ENCODE measurements at regions not wholly inside any gene's neighbourhood (a gene's known extent, or its start where the extent isn't known, plus 50 kb on each side); places are given as distances from the start of the nearest gene placed in this dataset.

- TF ChIP-seq, protein P1, sequence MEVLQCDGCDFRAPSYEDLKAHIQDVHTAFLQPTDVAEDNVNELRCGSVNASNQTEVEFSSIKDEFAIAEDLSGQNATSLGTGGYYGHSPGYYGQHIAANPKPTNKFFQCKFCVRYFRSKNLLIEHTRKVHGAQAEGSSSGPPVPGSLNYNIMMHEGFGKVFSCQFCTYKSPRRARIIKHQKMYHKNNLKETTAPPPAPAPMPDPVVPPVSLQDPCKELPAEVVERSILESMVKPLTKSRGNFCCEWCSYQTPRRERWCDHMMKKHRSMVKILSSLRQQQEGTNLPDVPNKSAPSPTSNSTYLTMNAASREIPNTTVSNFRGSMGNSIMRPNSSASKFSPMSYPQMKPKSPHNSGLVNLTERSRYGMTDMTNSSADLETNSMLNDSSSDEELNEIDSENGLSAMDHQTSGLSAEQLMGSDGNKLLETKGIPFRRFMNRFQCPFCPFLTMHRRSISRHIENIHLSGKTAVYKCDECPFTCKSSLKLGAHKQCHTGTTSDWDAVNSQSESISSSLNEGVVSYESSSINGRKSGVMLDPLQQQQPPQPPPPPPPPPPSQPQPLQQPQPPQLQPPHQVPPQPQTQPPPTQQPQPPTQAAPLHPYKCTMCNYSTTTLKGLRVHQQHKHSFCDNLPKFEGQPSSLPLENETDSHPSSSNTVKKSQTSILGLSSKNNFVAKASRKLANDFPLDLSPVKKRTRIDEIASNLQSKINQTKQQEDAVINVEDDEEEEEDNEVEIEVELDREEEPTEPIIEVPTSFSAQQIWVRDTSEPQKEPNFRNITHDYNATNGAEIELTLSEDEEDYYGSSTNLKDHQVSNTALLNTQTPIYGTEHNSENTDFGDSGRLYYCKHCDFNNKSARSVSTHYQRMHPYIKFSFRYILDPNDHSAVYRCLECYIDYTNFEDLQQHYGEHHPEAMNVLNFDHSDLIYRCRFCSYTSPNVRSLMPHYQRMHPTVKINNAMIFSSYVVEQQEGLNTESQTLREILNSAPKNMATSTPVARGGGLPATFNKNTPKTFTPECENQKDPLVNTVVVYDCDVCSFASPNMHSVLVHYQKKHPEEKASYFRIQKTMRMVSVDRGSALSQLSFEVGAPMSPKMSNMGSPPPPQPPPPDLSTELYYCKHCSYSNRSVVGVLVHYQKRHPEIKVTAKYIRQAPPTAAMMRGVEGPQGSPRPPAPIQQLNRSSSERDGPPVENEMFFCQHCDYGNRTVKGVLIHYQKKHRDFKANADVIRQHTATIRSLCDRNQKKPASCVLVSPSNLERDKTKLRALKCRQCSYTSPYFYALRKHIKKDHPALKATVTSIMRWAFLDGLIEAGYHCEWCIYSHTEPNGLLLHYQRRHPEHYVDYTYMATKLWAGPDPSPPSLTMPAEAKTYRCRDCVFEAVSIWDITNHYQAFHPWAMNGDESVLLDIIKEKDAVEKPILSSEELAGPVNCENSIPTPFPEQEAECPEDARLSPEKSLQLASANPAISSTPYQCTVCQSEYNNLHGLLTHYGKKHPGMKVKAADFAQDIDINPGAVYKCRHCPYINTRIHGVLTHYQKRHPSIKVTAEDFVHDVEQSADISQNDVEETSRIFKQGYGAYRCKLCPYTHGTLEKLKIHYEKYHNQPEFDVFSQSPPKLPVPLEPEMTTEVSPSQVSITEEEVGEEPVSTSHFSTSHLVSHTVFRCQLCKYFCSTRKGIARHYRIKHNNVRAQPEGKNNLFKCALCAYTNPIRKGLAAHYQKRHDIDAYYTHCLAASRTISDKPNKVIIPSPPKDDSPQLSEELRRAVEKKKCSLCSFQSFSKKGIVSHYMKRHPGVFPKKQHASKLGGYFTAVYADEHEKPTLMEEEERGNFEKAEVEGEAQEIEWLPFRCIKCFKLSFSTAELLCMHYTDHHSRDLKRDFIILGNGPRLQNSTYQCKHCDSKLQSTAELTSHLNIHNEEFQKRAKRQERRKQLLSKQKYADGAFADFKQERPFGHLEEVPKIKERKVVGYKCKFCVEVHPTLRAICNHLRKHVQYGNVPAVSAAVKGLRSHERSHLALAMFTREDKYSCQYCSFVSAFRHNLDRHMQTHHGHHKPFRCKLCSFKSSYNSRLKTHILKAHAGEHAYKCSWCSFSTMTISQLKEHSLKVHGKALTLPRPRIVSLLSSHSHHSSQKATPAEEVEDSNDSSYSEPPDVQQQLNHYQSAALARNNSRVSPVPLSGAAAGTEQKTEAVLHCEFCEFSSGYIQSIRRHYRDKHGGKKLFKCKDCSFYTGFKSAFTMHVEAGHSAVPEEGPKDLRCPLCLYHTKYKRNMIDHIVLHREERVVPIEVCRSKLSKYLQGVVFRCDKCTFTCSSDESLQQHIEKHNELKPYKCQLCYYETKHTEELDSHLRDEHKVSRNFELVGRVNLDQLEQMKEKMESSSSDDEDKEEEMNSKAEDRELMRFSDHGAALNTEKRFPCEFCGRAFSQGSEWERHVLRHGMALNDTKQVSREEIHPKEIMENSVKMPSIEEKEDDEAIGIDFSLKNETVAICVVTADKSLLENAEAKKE (CRISPR knock-in tag; IDR thresholded peaks at IDR 0.05), result no peak
- TF ChIP-seq EZH2 (IDR thresholded peaks at IDR 0.05; ENCODE audit: low read depth, unreplicated experiment), result no peak
- TF ChIP-seq STAT1 (IDR thresholded peaks at IDR 0.05; ENCODE audit: unreplicated experiment), result no peak
- no peak for TF ChIP-seq POLR2AphosphoS5 (IDR thresholded peaks at IDR 0.05; ENCODE audit: low read depth)
- TF ChIP-seq CREB1 (CRISPR knock-in tag; IDR thresholded peaks at IDR 0.05; ENCODE audit: low read depth), result no peak
- TF ChIP-seq ZNF331 (CRISPR knock-in tag; IDR thresholded peaks at IDR 0.05; ENCODE audit: low read depth), result no peak
- TF ChIP-seq JUNB (IDR thresholded peaks at IDR 0.05; ENCODE audit: unreplicated experiment), result no peak
- TF ChIP-seq ZNF114 (CRISPR knock-in tag; IDR thresholded peaks at IDR 0.05), result no peak
Measured at GRCh38 chr6:84415517-84415916, 188.1 kb upstream of the CEP162 start (continued).

GRCh38 chr6:84415068-84415467, 187.6 kb upstream of the CEP162 start:
- H3K9me3 Mint-ChIP-seq, result no peaks in the 10 kb centered on the region
- no peak overlapping the region for H3K27ac Mint-ChIP-seq
- H3K4me1 Mint-ChIP-seq, result 0 out of 3 replicates have a peak, but pooled peaks cover 3% of the 10 kb centered on the region
- H3K4me1 ChIP-seq (ENCODE audit: insufficient read depth), result no peaks in the 10 kb centered on the region
- no peaks in the 10 kb centered on the region for H3K9me2 ChIP-seq (ENCODE audit: insufficient read depth)
- H3K4me3 Mint-ChIP-seq, result no peak overlapping the region
- no peaks in the 10 kb centered on the region for H3K27me3 Mint-ChIP-seq (ENCODE audit: insufficient read depth, low read depth, poor library complexity)
- H3K27me3 ChIP-seq (ENCODE audit: insufficient read depth), result no peaks in the 10 kb centered on the region
- no peaks in the 10 kb centered on the region for H3F3A ChIP-seq (replicated peaks; ENCODE audit: low read depth)
- no peaks in the 10 kb centered on the region for H4K20me1 ChIP-seq (replicated peaks; ENCODE audit: insufficient read depth)
- H3K27ac ChIP-seq (ENCODE audit: low read depth), result no peak overlapping the region
- no peaks in the 10 kb centered on the region for H3K36me3 Mint-ChIP-seq (ENCODE audit: low read depth)
- H3K4me2 ChIP-seq, result no peak overlapping the region
- H3K79me2 ChIP-seq (replicated peaks; ENCODE audit: insufficient read depth), result no peaks in the 10 kb centered on the region
- no peak for ATAC-seq
- no peaks in the 10 kb centered on the region for H3K36me3 ChIP-seq (ENCODE audit: insufficient read depth)
- TF ChIP-seq POLR2AphosphoS5 (IDR thresholded peaks at IDR 0.05; ENCODE audit: low read depth) (no peak), CREB1 (CRISPR knock-in tag; IDR thresholded peaks at IDR 0.05; ENCODE audit: low read depth) (no peak), EZH2phosphoT487 (IDR thresholded peaks at IDR 0.05; ENCODE audit: unreplicated experiment) (no peak), ZNF114 (CRISPR knock-in tag; IDR thresholded peaks at IDR 0.05) (no peak), JUNB (IDR thresholded peaks at IDR 0.05; ENCODE audit: unreplicated experiment) (no peak), ZNF331 (CRISPR knock-in tag; IDR thresholded peaks at IDR 0.05; ENCODE audit: low read depth) (no peak), EZH2 (IDR thresholded peaks at IDR 0.05; ENCODE audit: low read depth, unreplicated experiment) (no peak)
- TF ChIP-seq, protein P2, sequence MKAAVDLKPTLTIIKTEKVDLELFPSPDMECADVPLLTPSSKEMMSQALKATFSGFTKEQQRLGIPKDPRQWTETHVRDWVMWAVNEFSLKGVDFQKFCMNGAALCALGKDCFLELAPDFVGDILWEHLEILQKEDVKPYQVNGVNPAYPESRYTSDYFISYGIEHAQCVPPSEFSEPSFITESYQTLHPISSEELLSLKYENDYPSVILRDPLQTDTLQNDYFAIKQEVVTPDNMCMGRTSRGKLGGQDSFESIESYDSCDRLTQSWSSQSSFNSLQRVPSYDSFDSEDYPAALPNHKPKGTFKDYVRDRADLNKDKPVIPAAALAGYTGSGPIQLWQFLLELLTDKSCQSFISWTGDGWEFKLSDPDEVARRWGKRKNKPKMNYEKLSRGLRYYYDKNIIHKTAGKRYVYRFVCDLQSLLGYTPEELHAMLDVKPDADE (IDR thresholded peaks at IDR 0.05), result no peak
- TF ChIP-seq, protein P3, sequence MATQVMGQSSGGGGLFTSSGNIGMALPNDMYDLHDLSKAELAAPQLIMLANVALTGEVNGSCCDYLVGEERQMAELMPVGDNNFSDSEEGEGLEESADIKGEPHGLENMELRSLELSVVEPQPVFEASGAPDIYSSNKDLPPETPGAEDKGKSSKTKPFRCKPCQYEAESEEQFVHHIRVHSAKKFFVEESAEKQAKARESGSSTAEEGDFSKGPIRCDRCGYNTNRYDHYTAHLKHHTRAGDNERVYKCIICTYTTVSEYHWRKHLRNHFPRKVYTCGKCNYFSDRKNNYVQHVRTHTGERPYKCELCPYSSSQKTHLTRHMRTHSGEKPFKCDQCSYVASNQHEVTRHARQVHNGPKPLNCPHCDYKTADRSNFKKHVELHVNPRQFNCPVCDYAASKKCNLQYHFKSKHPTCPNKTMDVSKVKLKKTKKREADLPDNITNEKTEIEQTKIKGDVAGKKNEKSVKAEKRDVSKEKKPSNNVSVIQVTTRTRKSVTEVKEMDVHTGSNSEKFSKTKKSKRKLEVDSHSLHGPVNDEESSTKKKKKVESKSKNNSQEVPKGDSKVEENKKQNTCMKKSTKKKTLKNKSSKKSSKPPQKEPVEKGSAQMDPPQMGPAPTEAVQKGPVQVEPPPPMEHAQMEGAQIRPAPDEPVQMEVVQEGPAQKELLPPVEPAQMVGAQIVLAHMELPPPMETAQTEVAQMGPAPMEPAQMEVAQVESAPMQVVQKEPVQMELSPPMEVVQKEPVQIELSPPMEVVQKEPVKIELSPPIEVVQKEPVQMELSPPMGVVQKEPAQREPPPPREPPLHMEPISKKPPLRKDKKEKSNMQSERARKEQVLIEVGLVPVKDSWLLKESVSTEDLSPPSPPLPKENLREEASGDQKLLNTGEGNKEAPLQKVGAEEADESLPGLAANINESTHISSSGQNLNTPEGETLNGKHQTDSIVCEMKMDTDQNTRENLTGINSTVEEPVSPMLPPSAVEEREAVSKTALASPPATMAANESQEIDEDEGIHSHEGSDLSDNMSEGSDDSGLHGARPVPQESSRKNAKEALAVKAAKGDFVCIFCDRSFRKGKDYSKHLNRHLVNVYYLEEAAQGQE (IDR thresholded peaks at IDR 0.05; ENCODE audit: unreplicated experiment), result no peak
- DNase-seq (ENCODE audit: low spot score), result no peak
- H3K4me3 ChIP-seq, result no peak overlapping the region
- no peak overlapping the region for H2AFZ ChIP-seq
